Stimulated activated CD4-positive, alpha-beta T cell treated with anti-CD3 and anti-CD28 coated beads, Interleukin-2, amount 100 ng/mL, for 24 hours (primary cell): ENCODE measurements at regions not wholly inside any gene's neighbourhood (a gene's known extent, or its start where the extent isn't known, plus 50 kb on each side); places are given as distances from the start of the nearest gene placed in this dataset.

Source experiments
- DNase-seq, 2 donors: peaks; one replicate each; pipeline ENCODE4 v3.0.0-alpha.2; 2020

DNA sequence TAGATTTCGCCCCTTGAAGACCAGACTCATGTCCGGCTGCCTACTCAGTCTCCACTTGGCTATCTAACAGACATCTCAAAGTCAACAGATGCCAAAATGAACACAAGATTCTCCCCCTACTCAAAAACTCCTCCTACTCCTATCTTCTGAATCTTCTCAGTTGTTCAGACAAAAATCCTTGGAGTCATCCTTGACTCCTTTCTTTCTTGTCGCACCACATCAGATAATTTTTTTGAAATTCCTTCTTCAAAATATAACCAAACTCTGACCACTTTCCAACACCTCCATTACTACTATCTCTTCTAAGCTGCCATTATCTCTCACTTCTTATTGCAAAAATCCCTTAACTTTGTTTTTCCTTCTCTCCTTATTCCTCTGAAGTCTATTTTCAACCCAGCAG lies 141.9 kb upstream of the SLC7A14 start:
- DNase-seq, result no peak

DNA sequence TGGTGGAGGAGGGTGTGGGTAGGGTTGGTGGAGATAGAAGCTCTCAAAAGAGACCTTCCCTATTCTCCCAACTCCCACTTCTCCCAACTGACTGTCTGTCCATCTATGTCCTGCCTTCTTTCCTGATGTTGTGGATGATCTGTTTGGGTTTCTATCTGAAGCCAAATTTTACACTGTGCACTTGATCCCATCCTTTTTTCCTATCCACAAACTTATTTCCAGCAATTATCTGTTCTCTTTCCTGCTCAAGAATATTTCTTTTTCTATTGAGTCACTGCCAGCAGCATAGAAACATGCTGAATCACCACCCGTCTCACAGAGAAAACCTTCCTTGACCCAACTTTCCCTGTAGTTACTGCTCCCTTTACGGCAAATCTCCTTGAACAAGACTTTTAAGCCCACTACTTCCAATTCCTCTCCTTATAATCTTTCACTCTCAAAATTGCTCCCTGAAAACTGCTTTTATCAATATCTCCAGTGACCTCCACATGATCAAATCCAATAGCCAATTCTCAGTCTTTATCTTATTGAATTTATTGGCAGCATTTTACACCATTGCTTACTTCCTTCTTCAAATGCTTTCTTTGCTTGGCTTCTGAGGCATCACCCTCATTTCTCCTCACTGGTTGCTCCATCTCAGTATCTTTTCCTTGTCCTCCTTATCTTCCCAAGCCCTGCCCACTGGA lies 141.2 kb upstream of the SLC7A14 start:
- DNase-seq, result no peak

DNA sequence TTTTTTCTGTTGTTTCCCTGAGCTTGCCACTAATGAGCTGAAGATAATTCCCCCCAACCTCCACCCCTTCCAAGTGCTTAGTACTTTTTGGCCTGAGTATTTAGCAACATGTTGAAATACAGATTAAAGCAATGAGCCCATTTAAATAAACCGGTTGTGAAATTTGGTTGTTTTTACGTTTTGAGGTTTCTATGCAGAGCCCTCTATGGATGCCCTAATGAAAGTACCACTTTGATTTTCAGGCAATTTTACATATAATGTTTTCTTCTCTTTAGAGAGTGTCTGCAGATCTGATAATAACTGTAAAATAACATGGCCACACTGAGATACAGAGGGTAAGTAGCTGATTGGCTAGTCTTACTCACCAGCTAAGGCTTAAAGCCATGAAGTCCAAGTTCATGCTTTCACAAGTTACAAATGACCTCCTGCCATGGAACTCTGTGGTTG lies 139.4 kb upstream of the SLC7A14 start:
- no peak for DNase-seq

DNA sequence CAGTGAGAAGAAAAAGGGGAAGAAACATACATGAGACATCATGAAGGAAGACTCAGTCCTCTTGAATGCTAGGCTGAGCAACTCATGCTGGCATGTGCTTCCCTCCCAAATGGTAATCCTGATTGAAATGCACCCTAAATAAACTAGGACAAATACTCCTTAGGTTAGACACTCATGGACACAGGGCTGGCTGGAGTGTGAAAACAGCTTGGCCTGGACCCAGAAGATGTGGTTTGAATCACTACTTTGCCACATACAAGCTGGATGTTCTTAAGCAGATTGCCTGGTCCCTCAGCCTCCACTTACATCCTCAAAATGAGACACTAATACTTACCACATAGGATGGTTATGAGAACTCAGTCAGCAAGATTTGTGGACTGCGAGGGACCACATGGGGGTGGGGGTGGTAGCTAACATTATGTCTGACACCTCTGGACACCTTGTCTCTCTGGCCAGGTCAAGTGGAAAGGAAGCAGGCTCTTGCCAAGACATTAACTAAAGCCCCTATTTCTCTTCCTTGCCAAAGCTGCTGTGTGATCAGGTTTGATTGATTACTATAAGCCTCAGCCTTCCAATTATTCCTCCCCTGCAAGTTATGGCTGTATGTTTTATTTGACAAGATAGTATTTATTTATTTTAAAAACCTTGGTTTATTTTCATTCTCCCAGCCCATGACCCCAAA lies 138.9 kb upstream of the SLC7A14 start:
- DNase-seq, result no peak

DNA sequence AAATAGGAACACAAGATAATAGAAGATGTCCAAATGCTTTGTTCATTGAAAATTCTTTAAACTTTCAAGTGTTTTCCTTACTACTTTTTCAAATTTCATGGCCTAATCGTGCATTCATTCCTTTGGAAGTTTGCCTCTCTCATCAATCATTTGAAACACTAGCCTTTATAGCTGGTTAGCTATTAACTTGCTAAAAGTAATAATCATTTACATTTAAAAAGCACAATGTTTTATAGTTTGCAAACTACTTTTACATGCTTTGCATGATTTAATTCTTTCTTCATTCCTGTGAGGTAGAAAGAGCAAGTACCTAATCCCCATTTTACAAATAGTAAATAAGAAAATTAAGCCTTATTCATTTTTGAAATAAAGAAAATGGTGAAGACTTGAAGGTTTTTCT lies 137.4 kb upstream of the SLC7A14 start:
- DNase-seq, result no peak

DNA sequence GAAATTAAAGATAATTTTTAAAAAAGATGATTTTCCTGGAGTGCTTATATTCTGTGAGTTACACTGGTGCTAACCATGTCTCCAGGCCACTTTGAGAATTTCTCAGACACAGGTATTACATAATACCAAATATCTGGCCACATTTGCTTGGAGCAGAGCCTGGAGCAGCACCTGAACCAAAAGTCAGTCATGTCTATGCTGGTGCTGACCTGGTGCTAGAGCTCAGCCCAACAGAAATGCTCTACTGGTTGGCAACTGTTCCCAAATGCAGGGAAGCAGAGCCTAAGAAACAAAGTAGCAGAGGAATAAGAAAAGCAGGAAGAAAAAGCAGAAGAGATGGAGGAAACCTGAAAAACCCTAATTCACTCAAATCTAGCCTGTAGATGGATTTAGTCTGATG lies 135.7 kb upstream of the SLC7A14 start:
- DNase-seq, result no peak

DNA sequence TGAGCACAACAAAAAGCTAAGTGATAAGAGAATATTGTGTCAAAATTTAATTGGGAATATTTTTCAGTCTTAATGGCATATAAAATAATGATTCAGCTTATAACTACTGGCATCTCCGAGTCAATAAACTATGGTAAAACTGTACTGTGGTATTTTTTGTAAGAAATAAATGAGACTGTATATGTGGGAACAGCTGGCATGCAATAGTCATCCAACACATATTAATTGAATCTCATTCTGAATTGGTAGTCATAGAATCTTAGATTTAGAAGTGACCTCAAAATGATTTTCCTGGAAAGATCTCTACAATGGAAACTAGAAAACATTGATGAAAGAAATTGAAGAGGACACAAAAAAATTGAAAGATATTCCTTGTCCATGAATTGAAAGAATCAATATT lies 133.4 kb upstream of the SLC7A14 start:
- DNase-seq, result no peak

DNA sequence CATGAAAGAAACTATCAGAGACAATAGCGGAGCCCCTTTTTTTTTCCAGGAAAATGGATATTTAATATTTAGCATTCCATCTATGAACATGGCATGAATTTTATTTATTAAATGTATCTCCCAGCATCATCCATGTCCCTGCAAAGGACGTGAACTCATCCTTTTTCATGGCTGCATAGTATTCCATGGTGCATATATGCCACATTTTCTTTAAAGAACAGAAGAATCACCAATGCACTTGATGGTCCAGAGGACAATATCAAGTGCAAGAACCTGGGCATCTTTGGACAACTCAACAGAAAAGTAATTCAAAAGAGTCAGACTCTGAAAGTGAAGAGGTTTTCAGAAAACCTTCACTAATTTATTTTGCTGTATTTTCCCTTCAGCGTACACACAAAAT lies 133.0 kb upstream of the SLC7A14 start:
- no peak for DNase-seq

DNA sequence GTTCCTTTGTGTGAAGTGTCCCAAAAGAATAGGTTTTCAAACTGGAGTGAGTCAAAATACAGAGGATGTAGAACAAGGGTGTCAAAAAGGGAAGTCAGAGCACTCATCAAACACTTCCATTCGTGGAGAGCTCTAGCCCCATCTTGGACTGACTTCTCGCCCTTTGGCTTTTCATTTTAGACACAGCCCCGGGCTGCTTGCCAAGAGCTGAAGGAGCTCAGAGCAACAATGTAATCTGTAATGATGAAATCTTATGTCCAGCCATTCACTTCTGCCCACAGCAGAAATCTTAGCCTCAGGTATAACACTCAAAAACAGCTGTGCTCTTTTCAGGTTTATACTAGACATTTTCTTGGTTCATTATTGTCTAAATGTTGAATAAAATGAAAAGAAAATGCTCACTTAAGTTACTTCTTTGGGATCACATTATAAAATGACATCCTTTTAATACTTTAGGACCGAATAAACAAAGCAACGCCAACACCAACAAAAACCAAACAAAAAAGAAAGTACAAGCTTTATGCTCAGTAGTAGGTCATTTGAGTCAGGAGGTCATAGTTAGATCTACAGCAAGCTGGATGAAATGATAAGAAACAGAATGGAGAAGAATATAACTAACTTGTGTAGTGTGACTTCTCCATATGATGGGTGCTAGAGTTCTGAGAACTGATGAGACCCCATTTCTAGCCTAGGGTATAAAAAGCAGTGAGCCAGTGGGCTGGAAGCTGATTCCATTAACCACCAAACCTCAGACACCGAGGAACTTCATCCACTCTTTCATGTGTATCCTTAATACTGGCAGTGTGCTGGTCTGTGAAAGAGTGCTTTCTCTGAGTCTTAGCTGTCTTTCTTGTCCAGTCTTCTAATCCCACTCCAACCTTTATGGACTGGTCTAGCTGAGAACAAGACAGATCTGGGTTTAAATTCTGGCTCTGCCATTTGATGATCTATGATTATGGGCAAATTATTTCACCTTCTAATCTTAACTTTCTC lies 131.8 kb upstream of the SLC7A14 start:
- no peak for DNase-seq

DNA sequence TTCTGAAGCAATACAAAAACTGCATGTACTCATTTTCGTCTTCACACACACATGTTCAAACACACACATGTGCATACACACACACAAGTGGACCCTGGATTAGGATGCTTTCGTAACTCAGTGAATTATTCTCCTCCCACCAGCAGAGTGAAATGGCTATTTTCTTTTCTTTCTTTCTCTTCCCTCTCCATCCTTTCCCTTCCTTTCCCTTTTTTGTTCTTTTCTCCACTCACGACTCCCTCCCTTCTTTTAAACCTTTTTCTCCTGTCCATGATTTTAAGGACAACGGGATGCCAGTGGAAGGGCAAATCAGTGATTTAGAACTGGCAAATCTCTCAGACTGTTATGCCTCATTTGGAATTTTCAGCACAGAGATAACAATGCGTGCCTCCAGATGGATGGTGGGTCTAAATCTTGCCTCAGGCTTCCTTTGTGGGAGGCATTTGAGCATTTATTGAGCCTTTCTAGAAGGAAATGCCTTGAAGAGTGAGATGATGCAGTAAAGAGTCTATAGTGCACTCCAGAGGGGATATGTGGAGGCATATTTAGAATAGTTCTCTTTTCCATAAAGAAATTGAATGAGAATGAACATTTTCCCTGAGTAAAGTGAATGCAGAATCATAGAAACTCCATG lies 130.4 kb upstream of the SLC7A14 start:
- DNase-seq, result no peak

DNA sequence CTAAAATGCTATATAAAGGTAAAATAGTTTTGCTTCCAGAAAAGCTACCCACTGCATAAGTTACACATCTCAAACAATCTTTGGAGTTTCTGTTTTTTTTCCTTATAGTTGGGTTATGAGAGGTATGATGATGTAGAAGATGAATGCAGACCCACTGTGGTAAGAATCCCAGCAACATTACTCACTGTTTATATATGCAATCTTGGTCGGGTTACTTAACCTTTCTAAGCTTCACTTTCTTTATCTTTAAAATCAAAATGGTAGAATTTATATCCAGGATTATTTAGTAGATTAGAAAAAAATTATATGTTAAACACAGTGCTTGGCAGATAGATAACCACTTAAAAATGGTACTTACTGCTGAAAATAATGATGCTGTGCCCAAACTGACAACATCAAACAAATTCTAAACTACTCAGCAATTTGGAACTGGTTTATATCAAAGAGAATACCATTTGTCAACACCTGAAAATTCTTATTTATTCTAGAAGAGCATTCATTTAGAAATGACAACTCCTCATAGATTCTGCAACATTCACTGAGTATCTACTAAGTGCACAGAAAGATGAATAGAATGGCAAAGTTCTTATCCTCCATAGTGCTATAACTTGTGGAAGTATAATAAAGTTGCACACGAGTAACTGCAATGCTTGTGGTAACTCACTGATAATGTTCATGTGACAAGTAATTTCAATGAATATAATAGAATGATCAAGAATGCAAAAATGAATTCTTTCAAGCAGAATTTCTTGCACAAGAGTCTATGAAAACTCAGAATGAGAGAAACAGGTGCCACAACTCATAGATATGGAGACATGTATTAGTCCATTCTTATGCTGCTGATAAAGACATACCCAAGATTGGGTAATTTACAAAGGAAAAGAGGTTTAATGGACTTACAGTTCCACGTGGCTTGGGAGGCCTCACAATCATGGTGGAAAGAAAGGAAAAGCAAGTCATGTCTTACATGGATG lies 129.0 kb upstream of the SLC7A14 start:
- DNase-seq, result no peak

DNA sequence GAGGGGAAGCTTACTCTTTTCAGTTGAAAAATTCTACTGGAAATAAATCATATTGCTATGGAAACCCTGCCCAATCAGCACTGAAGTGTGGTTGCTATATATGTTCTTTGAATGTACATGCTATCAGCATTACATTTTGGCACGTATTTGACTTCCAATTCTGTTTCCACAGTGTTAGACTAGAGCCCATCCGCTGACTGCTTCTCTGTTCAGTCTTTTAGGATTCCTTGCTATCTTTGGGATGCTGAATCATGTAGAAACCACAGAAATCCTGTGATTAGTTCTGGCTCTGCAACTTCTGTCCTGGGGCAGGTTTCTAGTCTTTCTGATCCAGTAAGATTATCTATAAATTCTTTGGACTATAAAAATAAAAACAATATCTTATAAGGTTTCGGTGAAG lies 128.2 kb upstream of the SLC7A14 start:
- no peak for DNase-seq

DNA sequence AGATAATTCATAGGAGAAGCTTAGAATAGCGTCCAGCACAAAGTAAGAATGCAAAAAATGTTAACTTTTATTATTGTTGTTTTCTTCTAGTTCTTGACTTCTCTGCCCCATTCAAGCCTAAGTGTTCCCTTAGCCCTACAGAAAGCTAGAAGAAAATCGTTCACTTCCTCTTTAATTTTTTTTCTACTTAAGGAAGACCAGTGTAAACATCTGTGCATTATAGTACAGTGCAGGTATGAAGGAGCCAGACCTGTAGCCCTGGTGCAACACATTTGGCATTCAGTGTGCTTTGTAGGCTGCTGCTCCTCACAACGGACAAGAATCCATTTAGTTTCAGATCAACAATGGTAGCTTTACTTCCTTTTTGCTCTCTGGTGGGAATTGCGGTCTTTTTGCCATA lies 127.8 kb upstream of the SLC7A14 start:
- no peak for DNase-seq

DNA sequence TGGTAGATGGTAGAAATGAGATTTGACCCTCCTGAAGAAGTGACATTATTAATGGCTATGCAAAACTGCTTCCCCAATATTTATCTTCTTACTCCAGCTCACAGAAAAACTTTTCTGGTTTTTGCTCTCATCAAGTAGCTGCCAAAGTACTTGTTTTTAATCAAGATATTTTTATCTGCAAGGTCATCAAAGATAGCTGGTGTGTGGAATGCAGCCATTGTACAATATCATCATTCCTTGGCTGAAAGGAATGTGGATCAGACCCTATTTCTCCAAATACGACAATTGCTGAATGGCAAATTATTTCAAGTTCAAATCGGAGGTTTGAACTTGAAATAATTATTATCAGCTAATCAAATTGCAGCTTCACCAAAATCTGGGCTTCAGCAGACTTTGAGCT lies 126.9 kb upstream of the SLC7A14 start:
- DNase-seq, result no peak

DNA sequence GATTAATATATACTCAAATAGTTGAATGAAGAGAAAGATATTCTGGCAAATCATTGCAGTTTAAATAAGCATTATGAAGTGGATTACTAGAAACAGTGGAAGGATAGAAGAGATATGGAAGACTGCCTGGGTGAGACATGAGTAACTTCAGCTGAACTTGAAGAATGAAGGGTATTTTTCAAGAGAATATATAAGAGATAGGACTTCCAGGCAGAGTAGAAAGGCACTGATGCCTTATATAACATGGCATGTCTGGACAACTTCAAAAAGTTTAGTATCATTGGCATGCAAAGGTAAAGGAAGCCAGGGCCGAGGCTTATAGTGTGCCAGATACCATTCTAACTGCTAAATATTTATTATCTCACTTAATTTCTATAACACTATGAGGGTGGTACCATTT lies 126.5 kb upstream of the SLC7A14 start:
- DNase-seq, result no peak

DNA sequence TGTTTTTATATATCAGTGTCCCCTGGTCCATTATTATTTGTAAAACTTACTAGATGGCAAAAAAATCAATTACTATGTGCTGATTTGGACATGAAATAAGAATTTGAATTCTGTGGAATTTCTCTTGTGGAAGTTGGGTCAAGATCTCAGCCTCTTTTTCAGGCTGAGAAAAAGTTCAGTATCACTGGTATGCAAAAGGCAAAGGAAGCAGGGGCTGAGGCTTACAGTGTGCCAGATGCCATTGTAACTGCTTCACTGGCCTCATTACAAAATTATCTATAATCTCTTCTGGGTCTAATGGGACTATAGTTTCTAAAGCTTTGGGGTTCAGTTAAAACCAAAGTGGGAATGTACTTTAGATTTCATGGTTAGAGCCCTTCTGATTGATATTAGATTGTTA lies 125.9 kb upstream of the SLC7A14 start:
- DNase-seq, result no peak

DNA sequence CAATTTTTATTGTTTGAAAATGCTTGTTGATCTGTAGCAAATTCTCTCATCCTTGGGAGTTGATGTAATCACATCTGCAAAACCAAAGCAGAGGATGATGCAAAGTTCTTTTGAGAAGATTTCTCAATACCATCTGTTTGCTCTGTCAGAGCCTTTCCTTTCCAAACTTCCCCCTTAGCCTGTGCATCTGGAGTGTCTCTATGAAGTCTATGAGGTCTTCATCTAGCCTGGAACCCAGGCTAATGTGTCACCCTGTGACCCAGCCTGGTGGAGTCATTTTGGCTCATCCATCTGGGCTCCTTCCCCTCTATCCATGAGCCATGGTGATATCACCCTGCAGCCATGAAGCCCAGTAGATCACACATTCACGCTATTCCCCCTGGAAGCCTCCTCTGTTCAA lies 123.2 kb upstream of the SLC7A14 start:
- no peak for DNase-seq

DNA sequence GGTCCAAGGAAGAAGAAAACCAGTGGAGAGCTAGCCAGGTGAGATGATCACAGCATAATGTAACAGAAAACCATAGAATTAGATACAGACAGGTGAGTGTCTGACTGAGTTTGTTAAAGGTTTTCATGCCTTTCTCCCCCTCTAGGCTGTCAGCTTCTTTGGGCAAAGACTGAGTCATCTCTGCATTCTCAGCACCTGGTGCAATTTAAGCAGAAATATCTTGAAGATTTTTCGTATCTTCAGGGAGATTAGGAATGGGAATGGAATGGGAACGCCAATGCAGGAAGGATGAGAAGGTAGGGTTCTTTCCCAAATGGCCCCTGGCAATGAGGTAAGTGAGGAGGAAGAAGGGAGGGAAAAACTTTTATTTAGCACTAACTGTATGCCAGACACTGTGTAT lies 122.0 kb upstream of the SLC7A14 start:
- DNase-seq, result no peak

DNA sequence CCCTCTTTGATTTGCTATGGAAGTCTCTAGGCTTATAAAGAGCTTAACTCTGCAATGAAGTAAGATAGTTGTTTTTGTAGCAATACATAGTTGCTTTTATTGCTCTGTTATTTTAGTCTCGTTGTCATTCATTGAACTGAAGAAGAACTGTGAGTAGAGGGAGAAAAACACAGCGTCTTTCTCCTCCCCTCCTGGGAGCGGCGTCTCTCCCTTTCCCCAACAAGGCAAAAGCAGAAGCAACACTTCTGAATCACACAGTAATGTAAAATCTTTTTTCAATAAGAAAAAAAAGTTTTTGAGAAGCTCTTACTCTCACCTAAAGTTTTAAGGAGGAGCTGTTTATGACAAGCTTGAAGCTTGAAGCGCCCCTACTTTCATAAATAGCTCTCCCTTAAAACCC lies 119.3 kb upstream of the SLC7A14 start:
- no peak for DNase-seq

DNA sequence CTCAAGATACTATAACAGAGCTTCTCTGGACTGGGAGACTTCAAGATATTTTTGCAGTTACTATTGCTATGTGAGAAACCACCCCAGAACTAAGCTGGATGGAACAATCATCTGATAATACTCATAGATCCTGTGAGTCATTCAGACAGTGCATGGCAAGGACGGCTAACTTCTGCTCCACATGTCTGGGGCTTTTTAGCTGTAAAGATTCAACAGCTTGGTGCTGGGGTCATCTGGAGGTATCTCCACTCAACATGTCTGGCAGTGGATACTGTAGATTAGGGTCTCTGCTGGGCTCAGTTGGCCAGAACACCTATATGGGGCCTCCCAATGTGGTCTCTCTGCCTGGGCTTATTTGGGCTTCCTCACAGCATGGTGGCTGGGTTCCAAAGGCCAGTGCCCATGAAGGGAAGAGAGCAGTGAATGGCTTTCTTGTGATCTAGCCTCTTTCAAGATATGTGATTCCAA lies 117.3 kb upstream of the SLC7A14 start:
- DNase-seq, result no peak
